K562 (cell line): ENCODE measurements at regions not wholly inside any gene's neighbourhood (a gene's known extent, or its start where the extent isn't known, plus 50 kb on each side); places are given as distances from the start of the nearest gene placed in this dataset.
"Not testable (repeated sequence)": the region's sequence is repeated elsewhere in the genome, so short reads cannot be mapped to it uniquely, and the experiment has no call there.

Source experiments
- ATAC-seq: fragments of 200-7000 bp; cut with Tn5 transposase; 3 replicates; pipeline ENCODE4 v1.9.1; 2020; ENCODE audit warnings: moderate library complexity
- BruUV-seq: library from RNA; stranded (reverse); fragments of 400-500 nt; replicated peaks from 2 replicates; lab custom pipeline; 2021; lab: Mats Ljungman, UMichigan
- CTCF ChIA-PET: fragments of 300-600 bp; formaldehyde crosslinking; extraction: SDS; loops from one replicate; lab custom pipeline; 2021; ENCODE audit warnings: low intra/inter-chr PET ratio; lab: Yijun Ruan, JAX
- POLR2A ChIA-PET: fragments of 300-600, 350-650 bp; sonication (Branson Sonifier 250); formaldehyde crosslinking; extraction: SDS; loops from one replicate; lab custom pipeline; 2021; ENCODE audit warnings: antibody characterized with exemption, inconsistent platforms; lab: Yijun Ruan, JAX
- DNase-seq, 4 experiments: peaks; one replicate each; pipeline versions ENCODE4 v3.0.0 to v3.0.0-alpha.2; 2011 to 2018; ENCODE audit warnings: low spot score in 3 of 4, mixed read lengths in 3 of 4; ENCODE audit errors: extremely low read depth in 1 of 4
- FAIRE-seq: peaks from 2 replicates; lab custom pipeline; 2011; peaks lifted over from hg19 to GRCh38; lab: Jason Lieb, UNC
- H2AFZ ChIP-seq: 2 replicates; pipeline ENCODE4 v1.6.0; 2011; ENCODE audit warnings: low read depth, low read length, control low read depth, inconsistent platforms
- H3K27ac ChIP-seq: fragments of 200-600 bp; 3 replicates; pipeline ENCODE4 v1.8.0; 2011; ENCODE audit warnings: low read depth, mild to moderate bottlenecking, control low read depth, inconsistent platforms, low read length, moderate library complexity, mixed read lengths; ENCODE audit errors: extremely low read depth
- H3K27me3 ChIP-seq, 2 experiments: fragments of 300-600 bp in 1 of 2; 2 replicates in 1 of 2; 3 replicates in 1 of 2; pipeline versions ENCODE4 v1.6.0 to v1.8.0; 2011; ENCODE audit warnings: inconsistent platforms in 2 of 2, low read length in 2 of 2, mild to moderate bottlenecking in 1 of 2, mixed read lengths in 1 of 2, moderate library complexity in 1 of 2; ENCODE audit not compliant: control insufficient read depth in 2 of 2, insufficient read depth in 2 of 2
- H3K36me3 ChIP-seq: fragments of 300-600 bp; 3 replicates; pipeline ENCODE4 v1.8.0; 2011; ENCODE audit warnings: mild to moderate bottlenecking, low read length, inconsistent platforms; ENCODE audit not compliant: control insufficient read depth, insufficient read depth
- H3K4me1 ChIP-seq, 2 experiments: fragments of 200-600 bp in 1 of 2; replicated peaks in 1 of 2; 2 replicates in 1 of 2; 3 replicates in 1 of 2; pipeline versions ENCODE4 v1.5.1 to v1.8.0; 2011; ENCODE audit warnings: inconsistent platforms in 2 of 2, low read length in 2 of 2, mild to moderate bottlenecking in 1 of 2, mixed read lengths in 1 of 2, moderate library complexity in 1 of 2; ENCODE audit not compliant: control insufficient read depth in 2 of 2, insufficient read depth in 2 of 2
- H3K4me2 ChIP-seq: 2 replicates; pipeline ENCODE4 v1.6.1; 2011; ENCODE audit warnings: low read length, control low read depth, inconsistent platforms, mixed read lengths; ENCODE audit not compliant: insufficient read depth
- H3K4me3 ChIP-seq: fragments of 200-600 bp; sonication (generic), shearing (Covaris generic); 2 replicates; pipeline ENCODE4 v1.5.1; 2016; ENCODE audit warnings: control low read depth, inconsistent platforms
- H3K79me2 ChIP-seq: fragments of 200-600 bp; 3 replicates; pipeline ENCODE4 v1.8.0; 2011; ENCODE audit warnings: low read length, inconsistent platforms; ENCODE audit not compliant: control insufficient read depth, insufficient read depth
- H3K9ac ChIP-seq, 2 experiments: 2 replicates each; pipeline versions ENCODE4 v1.6.0 to v1.6.1; 2011; ENCODE audit warnings: low read depth in 2 of 2, low read length in 2 of 2, control low read depth in 1 of 2, inconsistent platforms in 1 of 2, mild to moderate bottlenecking in 1 of 2, mixed read lengths in 1 of 2; ENCODE audit not compliant: insufficient read depth in 1 of 2
- H3K9me1 ChIP-seq: one replicate; pipeline ENCODE4 v1.6.0; 2011; ENCODE audit warnings: inconsistent platforms, mild to moderate bottlenecking, low read length, moderate library complexity; ENCODE audit not compliant: control insufficient read depth, insufficient read depth
- H3K9me3 ChIP-seq: replicated peaks from 2 replicates; pipeline ENCODE4 v1.5.1; 2011; ENCODE audit warnings: low read depth, low read length, inconsistent platforms; ENCODE audit not compliant: control insufficient read depth, insufficient read depth
- H4K20me1 ChIP-seq: replicated peaks from 2 replicates; pipeline ENCODE4 v1.6.1; 2011; ENCODE audit warnings: low read length, inconsistent platforms, mixed read lengths; ENCODE audit not compliant: control insufficient read depth, insufficient read depth
- CEBPG ChIP-seq, 3 experiments: fragments of 200-800 bp in 1 of 3; sonication (Bioruptor generic) in 1 of 3; sonication (generic) in 1 of 3; formaldehyde crosslinking in 1 of 3; IDR thresholded peaks in 2 of 3; conservative IDR thresholded peaks in 1 of 3; 2 replicates each; pipeline versions ENCODE4 v1.6.1 to v1.8.0; 2016 to 2022; ENCODE audit warnings: missing compliant biosample characterization in 2 of 3, missing genetic modification characterization in 2 of 3, mild to moderate bottlenecking in 1 of 3, missing genetic modification reagents in 1 of 3
- KLF6 ChIP-seq: fragments of 250-450 bp; sonication (Bioruptor Pico); IDR thresholded peaks from 2 replicates; pipeline ENCODE4 v1.4.0; 2020; ENCODE audit warnings: mild to moderate bottlenecking, moderate library complexity, borderline replicate concordance
- MECOM ChIP-seq: fragments of 250-450 bp; sonication (Bioruptor Pico); IDR thresholded peaks from 2 replicates; pipeline ENCODE4 v1.8.0; 2022; ENCODE audit warnings: inconsistent platforms
- ZNF133 ChIP-seq: fragments of 250-450 bp; sonication (Bioruptor Pico); IDR thresholded peaks from 2 replicates; pipeline ENCODE4 v1.4.0; 2020; ENCODE audit warnings: mild to moderate bottlenecking
- ZNF586 ChIP-seq: fragments of 450-650 bp; formaldehyde crosslinking; conservative IDR thresholded peaks from 2 replicates; pipeline ENCODE4 v1.4.0; 2020; ENCODE audit warnings: mild to moderate bottlenecking, moderate library complexity
- ZNF764 ChIP-seq: fragments of 250-450 bp; sonication (Bioruptor Pico); IDR thresholded peaks from 2 replicates; pipeline ENCODE4 v1.4.0; 2020; ENCODE audit warnings: low read depth, mild to moderate bottlenecking, moderate library complexity
- WGBS: fragments of 100-300 bp; shearing (Covaris generic); methylation state at CpG from one replicate; pipeline ENCODE4 v1.1.6; 2016; ENCODE audit warnings: low coverage, mixed read lengths; ENCODE audit not compliant: insufficient coverage; ENCODE audit errors: missing lambda C conversion rate; 5-methylcytosine and 5-hydroxymethylcytosine counted together
- in situ Hi-C: fragments of 300-500 bp; cut with MboI; formaldehyde crosslinking; loops from 4 replicates; pipeline ENCODE4 v1.15.0; 2018; ENCODE audit warnings: inconsistent platforms, mixed read lengths
- intact Hi-C: fragments of 100-400 bp; cut with micrococcal nuclease; formaldehyde crosslinking; loops from 2 replicates; pipeline ENCODE4 v1.14.2; 2022

DNA sequence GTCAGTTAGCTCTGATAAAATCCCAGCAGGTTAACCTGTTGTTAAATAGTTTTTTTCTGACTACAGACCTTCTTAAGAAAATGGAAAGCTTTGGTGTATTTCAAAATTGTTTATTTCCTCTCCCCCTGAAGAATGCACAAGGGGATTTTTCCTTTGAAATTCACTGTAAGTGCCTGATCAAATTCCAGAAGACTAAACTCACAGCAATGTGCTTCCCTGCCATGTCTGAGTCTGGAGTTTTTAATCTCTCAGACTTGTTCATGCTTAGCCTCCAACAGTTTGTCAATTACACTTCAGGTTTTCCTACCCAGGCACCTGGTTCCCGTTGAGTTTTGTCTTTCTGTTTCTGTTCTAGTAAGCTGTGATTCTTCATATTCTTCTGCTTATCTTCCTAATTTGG is 961.6 kb upstream of the CDH18 start:
- CTCF ChIA-PET = no interaction called here
- H3K9me3 ChIP-seq = no peaks in the 10 kb centered on the region
- ATAC-seq (no peak), FAIRE-seq (no peak), DNase-seq (no peak)
- no peak overlapping the region for H3K4me2 ChIP-seq
- POLR2A ChIA-PET = no interaction called here
- H3K9me1 ChIP-seq = no peaks in the 10 kb centered on the region
- in situ Hi-C loops = no loop called here
- H3K9ac ChIP-seq = no peak overlapping the region
- no peaks in the 10 kb centered on the region for H3K27me3 ChIP-seq
- no peaks in the 10 kb centered on the region for H3K4me1 ChIP-seq
- intact Hi-C loops = no loop called here
- TF ChIP-seq ZNF133 (CRISPR knock-in tag) (no peak), ZNF586 (no peak), ZNF764 (CRISPR knock-in tag) (no peak), KLF6 (CRISPR knock-in tag) (no peak), MECOM (CRISPR knock-in tag) (no peak)
- no peaks in the 10 kb centered on the region for H3K79me2 ChIP-seq
- no TSS peak for BruUV-seq
- H3K36me3 ChIP-seq = no peaks in the 10 kb centered on the region
- no peaks in the 10 kb centered on the region for H4K20me1 ChIP-seq
- no peak overlapping the region for H3K27ac ChIP-seq
- no peak overlapping the region for H3K4me3 ChIP-seq
- WGBS = 0% methylated on average over 1 of the region's 1 CpG
- H2AFZ ChIP-seq = no peak overlapping the region

DNA sequence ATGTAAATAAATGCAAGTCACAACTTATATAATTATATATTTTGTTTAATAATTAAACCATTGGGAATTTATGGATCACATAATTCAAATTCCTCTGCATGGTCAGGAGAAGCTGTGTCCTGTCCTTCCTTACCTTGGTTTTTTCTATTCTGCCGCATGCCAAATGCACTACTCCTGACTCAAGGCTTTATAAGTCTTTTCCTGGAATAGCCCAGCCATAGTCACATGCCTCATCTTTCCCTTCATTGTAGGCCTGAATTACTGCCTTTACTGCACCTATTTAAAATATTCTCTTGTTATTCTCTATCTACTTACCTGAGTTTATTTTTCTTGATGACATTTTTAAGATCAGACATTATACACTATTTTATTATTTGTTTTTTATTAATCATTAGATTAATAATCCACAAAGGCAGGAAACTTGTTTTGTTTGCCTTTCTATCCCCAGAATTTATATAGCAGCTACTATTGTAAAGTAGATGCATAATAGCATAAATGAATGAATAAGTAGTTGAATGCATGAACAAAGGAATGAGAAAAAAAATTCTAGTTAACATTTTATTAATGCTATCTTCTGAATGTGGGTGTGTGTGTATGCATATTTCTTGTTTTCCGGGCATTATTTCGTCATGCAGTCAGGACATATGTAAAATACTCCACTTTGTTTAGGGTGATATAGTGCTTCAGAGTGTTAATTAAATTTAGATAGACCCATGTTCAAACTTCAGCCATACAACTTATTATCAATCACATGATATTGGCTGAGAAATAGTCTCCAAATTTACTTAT is 955.4 kb upstream of the CDH18 start:
- 3% methylated on average over 3 of the region's 3 CpGs for WGBS
- ATAC-seq = not testable (repeated sequence)

DNA sequence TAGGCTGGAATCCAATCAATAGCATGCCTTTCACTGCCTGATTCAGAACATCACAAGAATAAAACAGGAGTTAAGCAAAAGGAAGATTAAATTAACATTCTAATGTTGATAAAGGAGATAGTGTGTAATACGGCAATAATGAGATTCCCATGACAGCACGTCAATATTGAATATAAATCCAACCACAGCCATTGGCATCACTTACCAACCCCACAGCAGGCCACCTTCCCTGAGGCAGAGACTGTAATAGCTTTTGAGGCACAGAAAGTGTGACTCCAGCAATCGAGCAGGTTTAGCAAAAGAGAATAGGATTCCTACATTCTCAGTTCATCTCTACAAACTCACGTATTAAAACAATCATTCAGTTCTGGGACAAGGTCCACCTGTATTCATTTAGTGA is 954.6 kb upstream of the CDH18 start:
- H2AFZ ChIP-seq, intact Hi-C loops, H3K9me3 ChIP-seq, DNase-seq, H3K27ac ChIP-seq, POLR2A ChIA-PET, H3K4me2 ChIP-seq, FAIRE-seq, in situ Hi-C loops, BruUV-seq, H4K20me1 ChIP-seq, H3K79me2 ChIP-seq, H3K4me3 ChIP-seq, H3K4me1 ChIP-seq, H3K27me3 ChIP-seq, CTCF ChIA-PET, H3K9ac ChIP-seq, ATAC-seq, H3K36me3 ChIP-seq, H3K9me1 ChIP-seq: not testable (repeated sequence)
- WGBS = 0% methylated on average over 4 of the region's 4 CpGs

More for the DNA sequence above, 955.4 kb upstream of the CDH18 start:
- H3K9me3 ChIP-seq; POLR2A ChIA-PET; H3K4me1 ChIP-seq; H3K79me2 ChIP-seq; intact Hi-C loops; H3K9ac ChIP-seq; CTCF ChIA-PET; H3K27me3 ChIP-seq; H3K27ac ChIP-seq; DNase-seq; H3K9me1 ChIP-seq; BruUV-seq; H3K4me2 ChIP-seq; H3K36me3 ChIP-seq; in situ Hi-C loops; FAIRE-seq; H2AFZ ChIP-seq; H4K20me1 ChIP-seq; H3K4me3 ChIP-seq; TF ChIP-seq CEBPG (CRISPR knock-in tag; IDR thresholded peaks at IDR 0.05): not testable (repeated sequence)
- TF ChIP-seq CEBPG (tag; conservative IDR thresholded peaks at IDR 0.05 in 1 of 2, IDR thresholded peaks at IDR 0.05 in 1 of 2) = 0 out of 4 replicates have a peak, but pooled peaks of 1 of the 2 experiments have one; percentile 18
